Activated CD4-positive, alpha-beta T cell treated with anti-CD3 and anti-CD28 coated beads, Interleukin-10, Interleukin-2, amounts not matched to agents 100 ng/mL and 50 ng/mL, durations not matched to agents 16 hours and 8 hours (primary cell): ENCODE measurements at regions not wholly inside any gene's neighbourhood (a gene's known extent, or its start where the extent isn't known, plus 50 kb on each side); places are given as distances from the start of the nearest gene placed in this dataset.

Experiments
- DNase-seq: peaks from one replicate; pipeline ENCODE4 v3.0.0-alpha.2; 2020

DNA sequence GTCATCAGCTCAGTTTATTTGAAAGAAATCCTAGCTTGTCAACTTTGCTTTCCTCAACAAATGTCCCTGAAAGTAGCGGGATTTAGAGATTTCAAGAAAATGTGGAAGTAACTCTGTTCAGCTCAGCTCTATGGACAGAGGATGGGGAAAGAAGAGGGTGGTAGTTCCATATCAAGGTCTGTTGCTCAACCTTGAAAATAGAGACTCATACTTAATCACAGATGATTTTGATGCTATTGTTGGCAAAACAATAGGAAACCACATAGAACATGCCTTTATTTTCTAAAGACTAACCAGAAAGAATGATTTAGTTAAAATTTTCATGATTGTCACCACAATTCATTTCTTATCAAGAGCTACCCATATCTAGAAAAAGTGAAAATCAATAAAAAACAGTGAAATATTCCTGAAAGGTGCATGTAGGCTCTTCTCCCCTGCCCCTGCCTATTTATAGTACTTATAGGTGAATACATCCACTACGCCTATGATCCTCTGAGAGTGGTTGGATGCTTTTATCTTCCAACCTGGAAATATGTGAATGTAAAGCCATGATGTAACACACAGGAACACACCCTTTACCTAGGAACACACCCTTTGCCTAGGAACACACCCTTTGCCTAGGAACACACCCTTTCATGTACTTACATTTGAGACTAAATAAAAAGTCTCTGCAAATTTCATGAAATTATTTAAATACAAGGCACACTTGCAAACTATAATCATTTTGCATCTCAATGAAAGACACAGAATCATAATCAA, 65.8 kb downstream of the ETAA1 start:
- no peak for DNase-seq

DNA sequence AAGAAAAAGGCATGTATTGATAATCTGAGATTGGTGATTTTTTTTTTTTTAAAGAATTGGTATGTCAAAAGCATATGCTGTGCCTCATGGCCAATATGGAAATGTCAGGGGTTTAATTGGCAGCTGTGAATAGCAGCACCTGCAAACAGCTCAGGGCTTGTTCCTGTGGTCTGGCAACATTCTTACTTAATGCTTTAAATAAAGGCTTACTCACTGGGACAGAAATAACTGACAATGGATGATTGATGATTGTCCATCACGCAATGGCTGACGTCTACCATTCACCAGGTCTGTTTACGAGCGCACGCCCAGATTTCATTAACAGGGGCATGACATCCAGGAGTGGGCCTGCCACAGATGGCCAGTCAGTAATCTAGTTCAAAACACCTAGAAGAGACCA, 66.7 kb downstream of the ETAA1 start:
- no peak for DNase-seq

DNA sequence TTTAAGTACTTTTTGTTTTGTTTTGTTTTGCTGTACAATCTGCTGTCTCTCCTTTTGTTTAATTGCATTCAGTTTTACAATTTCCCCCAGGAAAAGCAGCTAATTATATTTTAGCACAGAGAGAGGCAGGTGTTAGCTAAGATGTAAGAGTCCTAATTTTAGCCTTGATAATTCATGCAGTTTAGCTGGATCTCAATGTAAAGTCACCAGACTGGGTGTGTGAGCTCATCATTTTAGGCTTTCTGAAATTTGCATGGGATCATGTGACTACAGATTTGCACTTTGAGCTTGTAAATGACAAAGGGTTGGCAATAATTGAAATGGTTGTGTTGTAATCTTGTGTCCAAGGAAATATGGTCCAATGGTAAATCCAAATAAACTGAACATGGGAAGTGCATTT, 68.5 kb downstream of the ETAA1 start:
- no peak for DNase-seq

DNA sequence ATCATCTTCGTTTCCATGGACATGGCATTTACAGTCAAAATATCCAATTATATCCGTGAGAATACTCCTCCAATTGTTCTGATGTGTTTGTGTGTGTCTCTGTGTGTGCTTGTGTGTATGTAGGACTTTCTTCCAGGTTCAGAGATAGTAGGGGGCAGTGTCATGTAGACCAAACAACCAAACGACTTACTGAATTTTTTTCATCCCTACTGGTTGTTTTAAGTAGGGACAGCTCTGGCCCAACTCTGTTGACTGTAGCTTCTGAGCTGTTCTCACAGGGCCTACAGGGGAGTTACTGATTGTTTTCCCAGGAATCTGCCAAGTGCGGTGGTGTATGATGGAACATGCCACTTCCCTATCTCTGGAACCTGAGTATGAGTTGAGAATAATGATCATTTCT, 69.6 kb downstream of the ETAA1 start:
- no peak for DNase-seq

DNA sequence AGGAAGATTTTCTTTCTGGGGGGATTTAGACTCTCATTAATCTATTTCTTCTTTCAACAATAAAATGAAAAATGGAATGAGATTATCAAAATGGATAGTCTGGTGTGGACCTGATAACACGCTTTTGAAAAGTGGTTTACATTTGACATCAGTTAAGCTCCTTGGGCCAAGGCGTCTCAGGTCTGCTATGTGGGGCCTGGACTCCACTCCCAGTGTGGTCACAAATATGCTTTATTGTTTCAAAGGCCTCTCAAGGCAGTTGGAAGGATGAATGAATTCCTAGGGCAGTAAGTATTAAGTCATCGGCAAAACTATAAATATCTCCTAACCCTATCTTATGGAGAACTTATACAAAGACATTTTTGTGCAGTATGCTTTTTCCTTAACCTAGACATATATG, 74.5 kb downstream of the ETAA1 start:
- DNase-seq, result no peak

DNA sequence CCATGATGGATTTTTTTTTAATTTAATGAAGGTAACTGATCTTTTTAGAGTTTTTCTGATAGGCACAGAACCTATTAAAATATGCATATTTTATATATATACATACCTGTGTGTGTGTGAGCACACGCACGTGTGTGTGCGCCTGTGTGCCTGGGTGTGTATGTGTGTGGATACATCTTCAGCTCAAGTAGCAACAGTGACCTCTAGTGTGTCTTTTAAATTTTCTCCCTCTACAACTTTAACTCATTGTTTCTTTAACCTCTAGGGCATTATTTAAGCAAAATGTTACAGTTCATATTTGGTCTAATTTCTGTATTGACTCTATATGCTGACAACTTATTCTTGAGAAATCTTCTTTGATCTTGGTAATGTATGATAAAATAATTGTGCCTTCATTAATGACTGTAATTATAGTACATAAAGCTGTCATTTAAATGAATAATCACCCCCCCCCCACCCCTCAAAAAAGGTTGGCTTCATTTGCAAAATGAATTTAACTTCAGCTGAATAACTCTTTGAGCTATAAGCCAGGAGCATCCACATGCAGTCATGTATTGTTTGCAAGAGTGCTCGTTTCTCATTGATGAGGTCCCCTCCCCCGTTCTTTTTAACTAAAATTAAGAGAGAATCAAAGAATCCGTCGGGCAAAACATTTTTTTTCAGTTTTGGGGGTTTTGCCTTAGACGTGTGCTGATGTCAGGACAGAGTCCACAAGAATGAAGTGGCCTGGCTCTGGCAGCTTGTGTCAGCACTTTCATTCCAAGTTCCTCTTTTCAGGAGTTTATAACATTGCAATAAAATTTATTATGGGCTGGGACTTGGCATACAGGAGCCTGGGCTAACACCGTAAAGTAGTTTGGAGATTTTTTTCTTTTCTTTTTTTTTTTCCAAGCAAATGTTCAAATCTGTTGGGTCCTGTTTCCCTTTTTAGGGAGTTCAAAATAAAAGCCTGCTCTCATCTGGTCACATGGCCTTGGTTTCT, 80.0 kb downstream of the ETAA1 start:
- DNase-seq, result peak; percentile 8

DNA sequence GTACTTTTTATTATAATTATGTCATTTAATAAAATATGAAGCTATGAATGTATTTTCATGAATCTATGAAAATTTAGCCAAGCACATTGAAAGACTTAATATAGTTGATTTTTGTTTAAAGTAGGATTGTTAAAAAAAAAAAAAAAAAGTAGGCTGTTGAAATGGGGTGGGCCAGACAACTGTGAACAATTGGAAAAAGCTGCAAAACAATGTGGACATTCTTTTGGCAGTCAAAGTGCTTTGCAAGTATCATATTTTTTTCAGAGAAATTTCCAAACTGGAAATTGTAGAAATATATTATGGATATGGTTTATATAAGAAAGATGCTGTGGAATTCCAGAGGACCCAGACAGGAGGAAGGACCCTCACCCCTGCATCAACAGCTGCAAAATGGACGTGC, 82.1 kb downstream of the ETAA1 start:
- DNase-seq, result no peak

DNA sequence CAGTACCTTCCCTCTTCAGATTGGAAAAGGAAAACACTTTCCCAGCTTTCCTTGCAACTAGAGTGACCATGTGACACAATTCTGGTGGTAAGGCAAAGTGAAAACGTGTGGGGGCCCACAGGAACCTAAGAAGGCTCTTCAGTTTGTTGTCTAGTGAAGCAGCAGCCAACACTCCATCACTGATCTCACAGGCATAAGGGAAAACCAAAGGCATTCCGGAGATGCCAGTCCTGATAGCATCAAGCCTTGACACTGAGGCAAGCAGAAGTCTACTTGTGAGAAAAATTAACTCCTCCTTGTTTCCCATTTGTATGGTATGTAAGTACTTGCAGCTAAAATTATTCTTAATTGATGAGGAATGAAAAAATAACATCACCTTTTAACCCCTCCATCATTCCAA, 88.3 kb downstream of the ETAA1 start:
- no peak for DNase-seq

DNA sequence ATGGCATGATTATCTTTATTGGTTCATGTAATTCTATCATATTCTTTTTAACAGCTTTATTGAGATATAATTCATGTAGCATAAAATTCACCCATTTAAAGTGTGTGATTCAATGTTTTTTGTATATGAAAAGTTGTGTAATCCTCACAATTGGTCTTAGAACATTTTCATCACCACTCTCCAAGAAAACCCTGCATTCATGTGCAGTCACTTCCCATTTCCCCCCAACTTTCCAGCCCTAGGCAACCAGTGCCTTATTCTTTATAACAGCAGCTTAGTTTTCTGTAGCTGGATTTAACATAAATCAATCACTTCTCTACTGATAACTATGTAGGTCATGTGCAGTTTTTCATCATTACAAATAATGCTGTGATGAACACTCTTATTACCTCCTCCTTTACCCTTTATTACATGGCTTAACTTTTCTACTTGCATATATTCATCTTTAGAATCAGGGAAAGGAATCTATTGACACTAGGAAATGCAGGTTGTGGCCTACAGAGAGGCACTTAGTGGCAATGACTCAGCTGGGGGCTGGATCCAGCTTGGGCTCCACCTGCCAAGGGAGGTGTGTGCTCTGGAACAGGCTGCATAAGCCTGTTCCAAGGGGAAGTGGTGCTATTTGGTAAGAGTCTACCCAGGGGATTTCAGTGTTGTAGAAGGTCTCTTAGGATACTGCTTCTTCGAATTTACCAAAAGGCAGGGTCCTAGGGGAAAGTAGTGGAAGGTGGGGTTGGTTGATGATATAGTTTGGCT, 89.1 kb downstream of the ETAA1 start:
- no peak for DNase-seq

DNA sequence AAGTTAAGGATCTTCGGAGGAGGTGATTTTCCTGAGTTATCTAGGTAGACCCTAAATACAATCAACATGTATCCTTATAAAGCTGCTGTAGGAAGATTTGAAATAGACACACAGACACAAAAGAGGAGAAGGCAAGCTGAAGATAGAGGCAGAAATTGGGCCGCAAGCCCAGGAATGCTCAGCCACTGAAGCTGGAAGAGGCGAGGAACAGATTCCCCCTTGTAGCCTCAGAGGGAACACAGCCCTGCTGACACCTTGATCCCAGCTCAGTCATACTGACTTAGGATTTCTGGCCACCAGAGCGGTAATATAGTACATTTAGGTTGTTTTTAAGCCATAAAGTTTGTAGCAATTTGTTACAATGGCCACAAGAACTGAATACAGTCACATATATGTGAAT, 90.9 kb downstream of the ETAA1 start:
- no peak for DNase-seq

DNA sequence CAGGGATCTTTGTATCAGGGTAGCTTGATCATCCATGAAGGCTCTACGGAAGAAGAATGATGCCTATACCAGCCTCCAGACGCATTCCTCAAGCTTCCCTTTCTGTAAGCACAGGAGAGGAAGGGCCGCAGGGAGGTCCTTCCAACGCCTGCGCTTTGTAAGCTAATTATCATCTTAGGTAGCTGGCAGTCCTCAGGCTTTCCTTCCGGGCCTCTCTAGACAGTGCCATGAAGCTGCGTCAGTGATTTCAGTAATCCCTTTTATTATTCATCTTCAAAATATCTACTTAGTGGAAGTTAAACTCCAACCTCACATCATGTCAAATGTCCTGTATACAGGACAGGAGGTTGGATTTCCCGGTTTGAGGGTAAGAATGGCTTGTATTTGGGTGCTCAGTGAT, 92.3 kb downstream of the ETAA1 start:
- no peak for DNase-seq

DNA sequence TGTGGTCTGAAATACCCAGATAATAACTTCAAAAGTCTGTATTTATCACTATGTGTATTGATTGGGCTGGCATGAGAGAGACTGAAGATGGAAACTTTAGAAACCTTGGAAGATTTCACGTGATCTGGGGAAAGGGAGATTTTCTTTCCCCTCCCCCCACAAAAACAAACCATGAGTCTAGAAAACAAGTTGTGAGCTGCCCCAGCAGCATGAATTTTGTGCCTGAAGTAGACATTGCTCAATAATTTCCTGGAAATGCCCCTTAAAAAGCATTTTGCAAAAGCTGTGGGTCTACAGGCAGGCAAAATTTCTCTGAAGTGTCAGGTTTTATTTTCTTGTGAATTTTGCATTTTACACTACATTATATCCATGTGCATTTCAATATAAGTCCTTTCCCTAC, 101.8 kb downstream of the ETAA1 start:
- DNase-seq, result no peak

DNA sequence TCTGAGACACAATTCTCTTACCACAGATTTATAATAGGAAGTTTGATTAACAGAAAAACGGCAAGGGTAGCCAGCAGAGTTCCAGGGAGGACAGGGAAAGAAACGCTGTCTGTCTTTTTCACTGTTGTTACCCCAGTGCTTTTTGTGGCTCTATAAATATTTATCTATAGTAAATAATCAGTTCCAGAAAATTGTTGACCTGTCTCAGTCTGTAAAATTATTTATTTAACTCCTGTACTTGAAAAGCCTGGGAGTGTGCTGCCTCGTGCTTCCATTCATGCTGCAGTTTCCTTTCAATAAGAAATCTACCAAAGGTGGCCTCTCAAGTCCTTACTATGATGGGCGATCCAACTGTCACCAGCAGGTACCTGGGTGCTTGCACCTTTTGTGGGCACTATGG, 102.9 kb downstream of the ETAA1 start:
- no peak for DNase-seq

DNA sequence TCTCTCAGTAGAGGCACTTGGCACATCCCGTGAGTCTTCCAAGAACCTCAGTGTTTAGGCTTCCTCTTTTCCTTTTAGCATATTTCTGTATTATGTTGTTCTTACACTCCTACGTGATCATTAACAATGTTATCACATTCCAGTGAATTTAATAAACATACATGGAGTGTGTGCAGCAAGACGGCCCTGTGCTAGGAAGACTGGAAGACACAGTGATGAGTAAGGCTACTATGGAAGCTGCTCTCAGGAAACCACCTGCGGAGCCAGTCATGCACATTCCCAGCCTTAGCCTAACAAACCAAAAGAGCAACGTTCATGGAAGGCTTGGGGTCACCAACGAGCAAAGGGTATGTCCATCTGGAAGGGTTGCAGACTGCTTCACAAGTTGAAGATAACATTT, 103.4 kb downstream of the ETAA1 start:
- DNase-seq, result no peak

DNA sequence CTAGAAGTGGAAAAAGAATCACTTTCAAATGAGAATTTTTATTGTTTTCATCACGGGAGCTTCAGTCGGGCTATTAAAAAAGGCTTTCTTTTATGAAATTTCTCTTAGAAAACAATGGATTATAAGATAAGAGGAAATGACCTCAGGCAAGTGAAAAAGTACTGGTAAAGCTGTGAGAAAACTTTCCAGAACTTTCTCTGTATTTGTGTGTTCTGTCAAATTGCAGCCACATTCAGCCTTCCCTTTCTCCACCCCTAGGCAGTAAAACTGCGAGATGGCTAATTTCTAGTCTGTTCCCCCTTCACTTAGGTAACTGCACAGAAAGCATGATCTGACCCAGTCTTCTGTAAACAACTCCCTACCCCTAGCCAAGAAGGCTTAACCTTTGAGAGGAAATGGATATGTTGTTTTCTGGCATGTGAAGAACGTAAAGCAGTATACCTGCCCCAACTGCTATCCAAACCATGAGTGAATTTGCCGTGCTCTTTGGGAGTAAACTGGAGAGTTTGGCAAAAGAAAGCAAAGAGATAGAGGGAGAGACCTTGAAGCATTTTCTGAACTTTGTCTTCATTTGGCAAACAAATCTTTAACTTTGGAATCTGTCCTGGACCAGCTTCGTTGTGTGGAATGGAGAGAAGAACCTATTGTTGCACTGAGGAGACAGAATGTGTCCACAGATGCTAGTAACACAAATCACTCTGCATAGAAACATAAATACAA, 105.4 kb downstream of the ETAA1 start:
- DNase-seq, result no peak

DNA sequence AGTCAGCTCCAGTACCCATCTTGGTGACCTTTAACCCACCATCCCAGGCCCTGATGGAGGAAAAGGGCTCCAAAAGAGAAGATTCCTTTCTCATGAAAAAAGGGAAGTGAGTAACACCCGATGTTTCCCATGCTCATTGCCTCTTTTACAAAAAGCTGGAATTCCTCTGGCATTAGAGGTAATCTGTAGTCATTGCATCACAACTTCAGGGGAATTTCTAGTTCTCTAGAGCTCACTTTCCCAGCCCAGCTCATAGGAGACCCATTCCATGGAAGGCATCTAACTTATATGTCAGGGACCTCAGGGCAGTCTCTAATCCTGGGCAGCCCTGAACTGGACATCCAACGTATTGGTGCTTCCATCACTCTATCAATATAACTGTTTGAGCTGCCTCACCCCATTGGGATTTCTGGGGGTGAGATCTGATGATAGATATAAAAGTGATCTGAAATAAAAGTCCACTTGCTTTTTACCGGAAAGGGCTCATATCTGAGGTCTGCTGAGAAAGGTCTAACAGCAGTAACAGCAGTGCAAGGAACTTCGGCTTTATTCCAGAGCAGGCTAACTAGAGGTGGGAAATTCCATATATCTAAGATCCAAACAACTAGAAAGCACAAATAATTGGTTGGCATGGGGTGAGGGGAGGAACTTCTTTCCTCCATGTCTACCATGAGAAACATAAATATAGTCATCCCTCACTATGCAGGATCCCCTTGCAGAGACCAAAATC, 106.1 kb downstream of the ETAA1 start:
- DNase-seq, result no peak

DNA sequence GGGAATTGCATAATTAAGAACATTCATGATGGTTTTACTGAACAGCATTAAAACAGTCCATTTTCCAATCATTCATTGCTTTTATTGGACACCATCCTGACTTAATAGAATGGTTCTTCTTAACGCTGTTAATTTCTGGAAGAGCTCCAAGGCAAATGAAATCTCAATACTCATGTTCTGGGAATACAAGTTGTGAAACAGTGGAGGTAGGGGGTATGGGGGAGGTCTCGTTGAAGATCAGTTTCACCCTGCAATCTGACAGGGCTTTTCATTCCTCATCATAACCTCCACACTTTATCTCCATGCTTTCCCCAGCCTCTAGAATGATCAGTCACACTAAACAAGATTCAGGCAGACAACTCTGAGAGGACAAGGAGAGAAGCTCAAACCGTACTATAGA, 113.6 kb downstream of the ETAA1 start:
- DNase-seq, result no peak

DNA sequence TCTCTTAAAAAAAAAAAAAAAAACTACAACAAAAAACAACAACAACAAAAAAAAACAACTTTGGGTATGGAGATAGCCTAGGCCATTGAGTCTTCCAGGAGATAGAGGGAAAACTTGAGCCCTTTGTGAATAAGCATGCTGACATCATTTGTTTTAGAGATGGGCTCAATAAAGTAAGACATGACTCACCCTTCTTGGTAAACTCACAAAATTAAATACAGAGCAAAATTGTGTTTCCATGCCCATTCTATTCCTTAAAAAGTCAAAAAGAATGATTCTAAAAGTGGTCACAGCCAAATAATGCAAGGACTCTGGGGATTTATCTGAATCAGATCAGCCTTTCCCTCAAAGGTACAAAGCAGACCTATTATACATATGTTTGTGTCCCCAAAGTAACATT, 117.4 kb downstream of the ETAA1 start:
- no peak for DNase-seq

DNA sequence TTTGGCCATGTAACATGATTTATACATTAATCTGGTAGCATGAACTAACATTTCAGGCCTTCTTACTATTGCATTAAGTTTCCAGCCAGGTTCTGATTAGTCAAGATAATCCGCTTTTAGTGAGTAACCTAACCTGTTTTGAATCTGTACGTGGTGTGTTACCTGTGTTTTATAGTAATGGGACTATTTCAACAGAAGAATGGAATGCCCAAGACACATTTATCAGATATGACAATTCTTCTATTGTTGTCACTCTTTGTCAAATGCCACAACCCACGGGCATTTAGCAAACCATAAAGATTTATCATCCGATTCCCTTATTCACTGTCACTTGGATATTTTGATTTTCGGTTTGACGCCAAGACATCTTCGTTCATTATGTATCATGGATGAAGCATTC, 117.9 kb downstream of the ETAA1 start:
- no peak for DNase-seq

DNA sequence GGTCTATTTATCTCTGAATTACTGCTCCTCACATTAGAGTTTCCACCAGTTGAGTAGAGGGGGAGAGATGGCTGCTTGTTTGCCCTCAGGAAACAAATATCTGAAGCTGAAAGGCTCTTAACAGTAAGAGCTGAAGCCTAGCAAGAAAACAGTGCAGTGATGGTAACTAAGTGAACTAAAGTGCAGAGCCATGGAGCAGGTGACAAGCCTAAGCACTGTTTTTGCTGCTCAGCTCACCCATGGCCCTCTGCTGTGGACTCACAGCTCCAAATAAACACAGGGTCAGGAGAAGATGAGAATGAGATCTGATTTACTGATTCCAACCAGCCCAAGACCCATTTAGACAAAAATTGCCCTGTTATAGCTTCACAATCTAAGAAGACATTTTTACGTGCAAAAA, 118.4 kb downstream of the ETAA1 start:
- DNase-seq, result no peak

DNA sequence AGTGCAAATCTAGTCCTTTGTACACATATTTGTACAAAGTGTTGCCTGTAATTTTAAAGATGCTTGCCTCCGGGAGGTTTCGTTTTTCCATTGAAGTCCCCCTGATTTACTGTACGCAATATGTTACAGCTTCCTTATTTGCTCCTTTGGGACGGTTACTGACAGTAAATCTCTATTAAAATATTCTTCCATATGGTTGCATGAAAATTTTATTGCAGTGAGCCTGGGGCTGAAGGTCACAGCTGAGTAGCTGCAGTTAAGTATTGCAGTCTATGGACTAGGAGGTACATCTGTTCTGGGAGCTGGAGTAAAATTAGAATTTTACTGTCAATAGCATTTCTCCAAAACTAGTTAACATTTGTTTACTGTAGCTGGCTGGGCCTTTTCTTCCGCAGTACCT, 119.2 kb downstream of the ETAA1 start:
- DNase-seq, result no peak

DNA sequence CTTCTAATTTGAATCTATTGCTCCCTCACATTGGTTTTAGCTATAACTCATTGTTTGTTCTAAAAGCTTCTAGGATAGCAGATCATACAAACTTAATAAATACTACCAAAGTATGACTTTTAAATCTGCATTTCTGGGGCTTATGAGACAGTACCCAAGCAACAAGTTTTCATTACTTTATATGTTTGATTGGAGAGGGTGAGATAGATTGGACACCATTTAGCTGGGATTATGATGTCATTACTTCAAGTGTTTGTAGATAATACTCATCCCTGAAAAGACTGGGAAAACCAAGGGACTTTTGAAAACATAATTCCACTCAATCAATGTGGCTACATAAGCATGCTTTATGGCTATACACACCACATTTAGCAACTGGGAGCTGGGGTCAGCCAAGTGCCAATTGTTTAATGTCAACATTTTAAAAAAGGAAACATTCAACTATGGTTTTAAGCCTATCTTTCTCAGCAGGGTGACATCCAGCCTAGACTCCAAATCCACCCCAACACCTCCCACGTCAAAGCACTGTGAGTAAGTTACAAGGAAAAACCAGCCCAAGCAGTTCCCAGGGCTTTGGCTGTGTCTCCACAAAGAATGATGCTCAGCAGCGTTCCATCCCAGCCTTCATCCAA, 119.9 kb downstream of the ETAA1 start:
- no peak for DNase-seq
